B cell (primary cell): ENCODE measurements at regions not wholly inside any gene's neighbourhood (a gene's known extent, or its start where the extent isn't known, plus 50 kb on each side); places are given as distances from the start of the nearest gene placed in this dataset.

ENCODE experiments used
- ATAC-seq: fragments of 200-7000 bp; cut with Tn5 transposase; one replicate; pipeline ENCODE4 v1.10.0; 2021; ENCODE audit warnings: low read depth, mild to moderate bottlenecking, moderate number of reproducible peaks, moderate library complexity
- CTCF ChIA-PET: fragments of 350-600 bp; sonication (Branson Sonifier 250); formaldehyde crosslinking; loops from one replicate; lab custom pipeline; 2021; ENCODE audit warnings: antibody characterized with exemption, inconsistent platforms; lab: Charles Lee
- POLR2A ChIA-PET: fragments of 350-600 bp; sonication (Branson Sonifier 250); formaldehyde crosslinking; loops from one replicate; lab custom pipeline; 2021; ENCODE audit warnings: antibody characterized with exemption; lab: Charles Lee
- DNase-seq: peaks from one replicate; pipeline ENCODE4 v3.0.0; 2013
- H2AFZ ChIP-seq: 2 replicates; pipeline ENCODE4 v1.6.1; 2012; ENCODE audit warnings: mild to moderate bottlenecking, low read depth, low read length; ENCODE audit not compliant: insufficient read depth, poor library complexity, severe bottlenecking
- H3K27ac ChIP-seq, 2 donors: 1 replicate in 1 of 2; 2 replicates in 1 of 2; pipeline ENCODE4 v1.5.1; 2012 to 2013; ENCODE audit warnings: low read length in 2 of 2, mild to moderate bottlenecking in 2 of 2, moderate library complexity in 1 of 2
- H3K27me3 ChIP-seq, 4 experiments: fragments of 200-600 bp in 1 of 4; sonication (generic) in 1 of 4; replicated peaks in 1 of 4; 1 replicate in 2 of 4; 2 replicates in 2 of 4; pipeline versions ENCODE4 v1.6.1 to v1.7.0; 2013 to 2016; ENCODE audit warnings: low read length in 3 of 4, mild to moderate bottlenecking in 2 of 4, mixed read lengths in 1 of 4, moderate library complexity in 1 of 4; ENCODE audit not compliant: insufficient read depth in 4 of 4, control insufficient read depth in 3 of 4; ENCODE audit errors: control extremely low read depth in 1 of 4
- H3K36me3 ChIP-seq, 2 experiments: replicated peaks in 1 of 2; 1 replicate in 1 of 2; 2 replicates in 1 of 2; pipeline versions ENCODE4 v1.6.1 to v1.7.1; 2013; ENCODE audit warnings: low read length in 1 of 2; ENCODE audit not compliant: insufficient read depth in 2 of 2, control insufficient read depth in 1 of 2; ENCODE audit errors: control extremely low read depth in 1 of 2, extremely low read depth in 1 of 2
- H3K4me1 ChIP-seq, 2 donors: fragments of 200-600 bp in 1 of 2; sonication (generic) in 1 of 2; 1 replicate in 1 of 2; 2 replicates in 1 of 2; pipeline versions ENCODE4 v1.5.1 to v1.6.1; 2013 to 2017; ENCODE audit warnings: low read length in 2 of 2; ENCODE audit not compliant: control insufficient read depth in 2 of 2, insufficient read depth in 2 of 2
- H3K4me2 ChIP-seq: replicated peaks from 2 replicates; pipeline ENCODE3; 2012; ENCODE audit warnings: mild to moderate bottlenecking, low read depth, low read length; ENCODE audit not compliant: poor library complexity, severe bottlenecking
- H3K4me3 ChIP-seq, 5 experiments: fragments of 200-600 bp in 1 of 5; sonication (generic) in 1 of 5; 1 replicate in 3 of 5; 2 replicates in 2 of 5; pipeline versions ENCODE4 v1.5.1 to v1.7.0; 2011 to 2016; ENCODE audit warnings: low read length in 4 of 5, mild to moderate bottlenecking in 4 of 5, low read depth in 2 of 5, control low read depth in 1 of 5, moderate library complexity in 1 of 5; ENCODE audit not compliant: insufficient read depth in 1 of 5; ENCODE audit errors: control extremely low read depth in 1 of 5, extremely low read depth in 1 of 5
- H3K79me2 ChIP-seq: fragments of 200-600 bp; sonication (generic); one replicate; pipeline ENCODE4 v1.6.0; 2016; ENCODE audit warnings: low read length; ENCODE audit not compliant: control insufficient read depth, insufficient read depth
- H3K9ac ChIP-seq: fragments of 200-600 bp; sonication (generic); 2 replicates; pipeline ENCODE4 v1.6.1; 2017; ENCODE audit warnings: mild to moderate bottlenecking, low read length, moderate library complexity
- H3K9me3 ChIP-seq, 3 donors: one replicate each; pipeline versions ENCODE4 v1.6.1 to v1.7.1; 2013; ENCODE audit warnings: low read length in 2 of 3; ENCODE audit not compliant: control insufficient read depth in 2 of 3, insufficient read depth in 1 of 3; ENCODE audit errors: control extremely low read depth in 1 of 3
- H4K20me1 ChIP-seq: 2 replicates; pipeline ENCODE4 v1.6.0; 2012; ENCODE audit warnings: mild to moderate bottlenecking, low read length; ENCODE audit not compliant: insufficient read depth, control insufficient read depth, poor library complexity, severe bottlenecking
- H3K27ac Mint-ChIP-seq: one replicate; pipeline ENCODE4 v1.8.0; 2021; ENCODE audit warnings: mixed read lengths
- H3K27me3 Mint-ChIP-seq: one replicate; pipeline ENCODE4 v1.8.0; 2021; ENCODE audit warnings: mixed read lengths
- H3K4me1 Mint-ChIP-seq: one replicate; pipeline ENCODE4 v1.8.0; 2021; ENCODE audit warnings: mixed read lengths
- H3K4me3 Mint-ChIP-seq: one replicate; pipeline ENCODE4 v1.8.0; 2021; ENCODE audit warnings: mixed read lengths
- H3K9me3 Mint-ChIP-seq: one replicate; pipeline ENCODE4 v1.8.0; 2022; ENCODE audit warnings: mixed read lengths; ENCODE audit not compliant: insufficient read depth
- CTCF ChIP-seq: fragments of 200-600 bp; IDR thresholded peaks from one replicate; pipeline ENCODE4 v1.8.0; 2022; ENCODE audit warnings: antibody characterized with exemption, mild to moderate bottlenecking
- EZH2 ChIP-seq: IDR thresholded peaks from 2 replicates; pipeline ENCODE4 v1.6.1; 2012; ENCODE audit warnings: borderline replicate concordance, low read depth, mild to moderate bottlenecking, moderate library complexity, low read length; ENCODE audit not compliant: insufficient read depth, poor library complexity, severe bottlenecking
- WGBS: methylation state at CpG from one replicate; pipeline ENCODE4 v1.1.5; 2013; ENCODE audit warnings: missing lambda C conversion rate; ENCODE audit not compliant: insufficient coverage; 5-methylcytosine and 5-hydroxymethylcytosine counted together
- intact Hi-C: fragments of 100-400 bp; cut with micrococcal nuclease; formaldehyde crosslinking; loops from one replicate; pipeline ENCODE4 v1.10.0; 2022

- ATAC-seq (no peak), DNase-seq (no peak)
- Histone ChIP-seq H3K4me1 (no peaks in the 10 kb centered on the region), H3K4me2 (no peak overlapping the region), H4K20me1 (no peaks in the 10 kb centered on the region), H3K4me3 (no peak overlapping the region), H3K79me2 (no peaks in the 10 kb centered on the region), H3K27me3 (peaks cover 0 to 4% (median 1%) of the 10 kb centered on the region in 4 experiments), H2AFZ (no peak overlapping the region), H3K9ac (no peak overlapping the region), H3K27ac (no peak overlapping the region), H3K36me3 (no peaks in the 10 kb centered on the region), H3K9me3 (peaks cover 4 to 14% (median 8%) of the 10 kb centered on the region in 3 donors)
- no peak overlapping the region for H3K27ac Mint-ChIP-seq
- no peak overlapping the region for H3K4me3 Mint-ChIP-seq
- no peaks in the 10 kb centered on the region for H3K4me1 Mint-ChIP-seq
- no peak for TF ChIP-seq EZH2
- no peak for TF ChIP-seq CTCF
- POLR2A ChIA-PET, result no interaction called here
- H3K27me3 Mint-ChIP-seq, result peaks cover 47% of the 10 kb centered on the region
- CTCF ChIA-PET, result no interaction called here
- intact Hi-C loops, result no loop called here
- H3K9me3 Mint-ChIP-seq, result peaks cover 9% of the 10 kb centered on the region
Measured at GRCh38 chr1:42056460-42056859, 96.8 kb upstream of the GUCA2B start.

GRCh38 chr1:42055061-42055460 lies 98.1 kb upstream of the GUCA2B start:
- intact Hi-C loops, result no loop called here
- Histone ChIP-seq H3K4me1 (no peaks in the 10 kb centered on the region), H3K4me3 (no peak overlapping the region), H4K20me1 (no peaks in the 10 kb centered on the region), H2AFZ (no peak overlapping the region), H3K27ac (no peak overlapping the region), H3K27me3 (peaks cover 0 to 4% (median 2%) of the 10 kb centered on the region in 4 experiments), H3K9ac (no peak overlapping the region), H3K9me3 (peaks cover 4 to 14% (median 8%) of the 10 kb centered on the region in 3 donors), H3K4me2 (no peak overlapping the region), H3K36me3 (no peaks in the 10 kb centered on the region), H3K79me2 (no peaks in the 10 kb centered on the region)
- no peak for ATAC-seq
- CTCF ChIA-PET, result no interaction called here
- POLR2A ChIA-PET, result no interaction called here
- no peak overlapping the region for H3K27ac Mint-ChIP-seq
- TF ChIP-seq EZH2 (no peak), CTCF (no peak)
- WGBS, result no CpG with 5 or more reads among the region's 1 CpG
- H3K4me1 Mint-ChIP-seq, result no peaks in the 10 kb centered on the region
- no peak overlapping the region for H3K4me3 Mint-ChIP-seq
- H3K9me3 Mint-ChIP-seq, result peaks cover 9% of the 10 kb centered on the region
- DNase-seq, result no peak
- H3K27me3 Mint-ChIP-seq, result peaks cover 42% of the 10 kb centered on the region
